SK-N-SH (cell line): ENCODE measurements at regions not wholly inside any gene's neighbourhood (a gene's known extent, or its start where the extent isn't known, plus 50 kb on each side); places are given as distances from the start of the nearest gene placed in this dataset.

Experiments used
- CTCF ChIA-PET: fragments of 300-600, 350-600 bp; formaldehyde crosslinking; extraction: SDS; loops from one replicate; lab custom pipeline; 2021; lab: Yijun Ruan, JAX
- POLR2A ChIA-PET: fragments of 350-600 bp; sonication (Branson Sonifier 250); formaldehyde crosslinking; extraction: SDS; loops from one replicate; lab custom pipeline; 2020; ENCODE audit warnings: antibody characterized with exemption, inconsistent platforms; lab: Yijun Ruan, JAX
- DNase-seq: peaks from one replicate; pipeline ENCODE4 v3.0.0; 2012
- H2AFZ ChIP-seq: fragments of 200-600 bp; sonication (generic); 2 replicates; pipeline ENCODE4 v1.8.1; 2016; ENCODE audit warnings: antibody characterized with exemption, mild to moderate bottlenecking, low read depth
- H3F3A ChIP-seq: fragments of 200-600 bp; sonication (generic); replicated peaks from 2 replicates; pipeline ENCODE3; 2016; ENCODE audit warnings: antibody characterized with exemption, mild to moderate bottlenecking; ENCODE audit not compliant: insufficient read depth
- H3K27ac ChIP-seq, 2 experiments: fragments of 200-500 bp in 1 of 2; fragments of 200-600 bp in 1 of 2; sonication (Bioruptor generic) in 1 of 2; sonication (generic), shearing (Covaris generic) in 1 of 2; 2 replicates each; pipeline versions ENCODE4 v1.5.1 to v1.6.1; 2014 to 2016; ENCODE audit warnings: low read depth in 2 of 2, inconsistent platforms in 1 of 2, low read length in 1 of 2, mild to moderate bottlenecking in 1 of 2, mixed read lengths in 1 of 2
- H3K27me3 ChIP-seq: fragments of 200-600 bp; sonication (generic), shearing (Covaris generic); 2 replicates; pipeline ENCODE4 v1.6.1; 2016; ENCODE audit warnings: mixed run types; ENCODE audit not compliant: insufficient read depth
- H3K36me3 ChIP-seq, 2 experiments: fragments of 200-500 bp in 1 of 2; fragments of 200-600 bp in 1 of 2; sonication (Bioruptor generic) in 1 of 2; sonication (generic) in 1 of 2; replicated peaks in 1 of 2; 2 replicates each; pipeline versions ENCODE3 to v1.5.1; 2014 to 2016; ENCODE audit warnings: low read length in 1 of 2, mild to moderate bottlenecking in 1 of 2; ENCODE audit not compliant: insufficient read depth in 2 of 2, control insufficient read depth in 1 of 2
- H3K4me1 ChIP-seq, 2 experiments: fragments of 200-500 bp in 1 of 2; fragments of 200-600 bp in 1 of 2; sonication (Bioruptor generic) in 1 of 2; sonication (generic), shearing (Covaris generic) in 1 of 2; 2 replicates each; pipeline versions ENCODE4 v1.5.1 to v1.6.1; 2014 to 2016; ENCODE audit warnings: low read depth in 1 of 2, low read length in 1 of 2, mixed run types in 1 of 2; ENCODE audit not compliant: insufficient read depth in 2 of 2, control insufficient read depth in 1 of 2
- H3K4me2 ChIP-seq: fragments of 200-600 bp; sonication (generic), shearing (Covaris generic); 2 replicates; pipeline ENCODE4 v1.6.1; 2017; ENCODE audit warnings: mixed run types
- H3K4me3 ChIP-seq, 2 experiments: fragments of 200-500 bp in 1 of 2; fragments of 200-600 bp in 1 of 2; sonication (Bioruptor generic) in 1 of 2; sonication (generic), shearing (Covaris generic) in 1 of 2; 2 replicates each; pipeline versions ENCODE4 v1.5.1 to v1.8.1; 2014 to 2016; ENCODE audit warnings: low read depth in 2 of 2, inconsistent platforms in 1 of 2, low read length in 1 of 2, mild to moderate bottlenecking in 1 of 2, mixed read lengths in 1 of 2, moderate library complexity in 1 of 2
- H3K79me2 ChIP-seq: fragments of 200-600 bp; sonication (generic); 2 replicates; pipeline ENCODE4 v1.8.1; 2017; ENCODE audit warnings: mild to moderate bottlenecking; ENCODE audit not compliant: insufficient read depth
- H3K9ac ChIP-seq: fragments of 200-600 bp; sonication (generic); 2 replicates; pipeline ENCODE4 v1.6.1; 2017; ENCODE audit warnings: mixed run types
- H3K9me2 ChIP-seq: fragments of 200-600 bp; sonication (generic); 2 replicates; pipeline ENCODE4 v1.6.1; 2017; ENCODE audit warnings: mixed run types
- H3K9me3 ChIP-seq: fragments of 200-600 bp; sonication (generic); 2 replicates; pipeline ENCODE4 v1.6.1; 2017; ENCODE audit warnings: mixed run types, mild to moderate bottlenecking, moderate library complexity
- H4K20me1 ChIP-seq: fragments of 200-600 bp; sonication (generic); 2 replicates; pipeline ENCODE4 v1.6.1; 2017; ENCODE audit warnings: mild to moderate bottlenecking, mixed run types; ENCODE audit not compliant: insufficient read depth
- CHD2 ChIP-seq: fragments of 150-350 bp; IDR thresholded peaks from 2 replicates; pipeline ENCODE4 v1.6.1; 2018; ENCODE audit warnings: low read length; ENCODE audit not compliant: partially characterized antibody
- ELF1 ChIP-seq: IDR thresholded peaks from 2 replicates; pipeline ENCODE4 v1.4.0; 2012
- EZH2phosphoT487 ChIP-seq: fragments of 200-600 bp; sonication (generic); IDR thresholded peaks from 2 replicates; pipeline ENCODE4 v1.6.1; 2017; ENCODE audit warnings: low read depth, mixed run types, mild to moderate bottlenecking, antibody characterized with exemption, moderate library complexity, borderline replicate concordance
- FOSL2 ChIP-seq: IDR thresholded peaks from 2 replicates; pipeline ENCODE4 v1.4.0; 2012; ENCODE audit warnings: low read depth, mild to moderate bottlenecking, moderate library complexity, borderline replicate concordance
- FOXJ3 ChIP-seq: sonication (generic); formaldehyde crosslinking; IDR thresholded peaks from 2 replicates; pipeline ENCODE4 v1.5.1; 2020; ENCODE audit warnings: mild to moderate bottlenecking, missing genetic modification reagents
- FOXM1 ChIP-seq: IDR thresholded peaks from 2 replicates; pipeline ENCODE4 v1.4.0; 2012; ENCODE audit warnings: low read depth, mild to moderate bottlenecking
- GABPA ChIP-seq: IDR thresholded peaks from 2 replicates; pipeline ENCODE4 v1.4.0; 2012; ENCODE audit warnings: low read depth, mild to moderate bottlenecking
- JUND ChIP-seq: IDR thresholded peaks from 2 replicates; pipeline ENCODE4 v1.4.0; 2012
- MXI1 ChIP-seq: IDR thresholded peaks from 2 replicates; pipeline ENCODE4 v1.6.1; 2012; ENCODE audit warnings: mild to moderate bottlenecking, low read depth, low read length, improper control_type of control experiment
- NFIC ChIP-seq: IDR thresholded peaks from 2 replicates; pipeline ENCODE4 v1.4.0; 2012; ENCODE audit warnings: borderline replicate concordance
- NRF1 ChIP-seq: IDR thresholded peaks from 2 replicates; pipeline ENCODE4 v1.6.1; 2012; ENCODE audit warnings: low read depth, mild to moderate bottlenecking, low read length
- PBX3 ChIP-seq: IDR thresholded peaks from 2 replicates; pipeline ENCODE4; 2012
- POLR2AphosphoS5 ChIP-seq: IDR thresholded peaks from 2 replicates; pipeline ENCODE4 v1.6.1; 2012; ENCODE audit warnings: low read depth, low read length
- RCOR1 ChIP-seq: fragments of 150-350 bp; IDR thresholded peaks from 2 replicates; pipeline ENCODE4 v1.6.1; 2017; ENCODE audit warnings: antibody characterized with exemption, low read length
- REST ChIP-seq: IDR thresholded peaks from 2 replicates; pipeline ENCODE4 v1.6.1; 2012; ENCODE audit warnings: mild to moderate bottlenecking, low read depth, low read length, moderate library complexity
- SIN3A ChIP-seq: IDR thresholded peaks from 2 replicates; pipeline ENCODE4 v1.6.1; 2012; ENCODE audit warnings: low read depth, mild to moderate bottlenecking, low read length, moderate library complexity, borderline replicate concordance
- TCF12 ChIP-seq: IDR thresholded peaks from 2 replicates; pipeline ENCODE4 v1.4.0; 2012
- USF2 ChIP-seq: fragments of 150-350 bp; IDR thresholded peaks from 2 replicates; pipeline ENCODE4 v1.6.1; 2017; ENCODE audit warnings: antibody characterized with exemption, low read length, low read depth, borderline replicate concordance
- YY1 ChIP-seq: IDR thresholded peaks from 2 replicates; pipeline ENCODE4 v1.4.0; 2012; ENCODE audit warnings: low read depth, mild to moderate bottlenecking
- ZBTB33 ChIP-seq: IDR thresholded peaks from 2 replicates; pipeline ENCODE4 v1.4.0; 2012; ENCODE audit warnings: low read depth, borderline replicate concordance
- WGBS: methylation state at CpG from one replicate; pipeline ENCODE4 v1.1.6; 2017; ENCODE audit warnings: low lambda C conversion rate; 5-methylcytosine and 5-hydroxymethylcytosine counted together

- TF ChIP-seq SIN3A (no peak), NFIC (no peak), YY1 (no peak), GABPA (no peak)
These were observed 507.7 kb upstream of the PTGER4 start (continued) for GRCh38 chr5:40171971-40172370.

GRCh38 chr5:40167283-40167682 lies 512.4 kb upstream of the PTGER4 start:
- H3K27me3 ChIP-seq, result no peaks in the 10 kb centered on the region; the same call in 1 of the 2 replicates
- H3K9me2 ChIP-seq, result no peaks in the 10 kb centered on the region
- H3K4me3 ChIP-seq, result no peak overlapping the region
- no peaks in the 10 kb centered on the region for H4K20me1 ChIP-seq
- no peak overlapping the region for H2AFZ ChIP-seq
- no peaks in the 10 kb centered on the region for H3K79me2 ChIP-seq
- H3K27ac ChIP-seq, result no peak overlapping the region
- no peak overlapping the region for H3K9ac ChIP-seq
- no peaks in the 10 kb centered on the region for H3K4me1 ChIP-seq
- no peak for DNase-seq
- no peaks in the 10 kb centered on the region for H3K36me3 ChIP-seq
- CTCF ChIA-PET, result interaction anchor here (0.8 kb wide), 1 partner anchor 9 kb away, joined by 3 read pairs; no protein-coding TSS in a partner anchor
- TF ChIP-seq ZBTB33, result no peak
- no peak for TF ChIP-seq TCF12
- TF ChIP-seq FOSL2, result no peak
- WGBS, result 2% methylated on average over 3 of the region's 3 CpGs
- POLR2A ChIA-PET, result no interaction called here
- H3K9me3 ChIP-seq, result no peaks in the 10 kb centered on the region
- H3K4me2 ChIP-seq, result no peak overlapping the region
- H3F3A ChIP-seq, result no peaks in the 10 kb centered on the region

- Histone ChIP-seq H3K9me2 (no peaks in the 10 kb centered on the region), H3F3A (no peaks in the 10 kb centered on the region), H3K4me2 (no peak overlapping the region), H3K79me2 (no peaks in the 10 kb centered on the region), H2AFZ (no peak overlapping the region), H4K20me1 (no peaks in the 10 kb centered on the region), H3K9me3 (no peaks in the 10 kb centered on the region), H3K27me3 (no peaks in the 10 kb centered on the region; the same call in 1 of the 2 replicates), H3K27ac (no peak overlapping the region), H3K4me1 (no peaks in the 10 kb centered on the region), H3K36me3 (no peaks in the 10 kb centered on the region), H3K4me3 (no peak overlapping the region), H3K9ac (no peak overlapping the region)
- ChIA-PET CTCF (interaction anchor here (0.8 kb wide), 1 partner anchor 9 kb away, joined by 3 read pairs; no protein-coding TSS in a partner anchor), POLR2A (no interaction called here)
- DNase-seq, result no peak
- TF ChIP-seq TCF12 (no peak), ELF1 (no peak), JUND (no peak), FOSL2 (no peak), REST (no peak), NRF1 (no peak), YY1 (no peak), FOXM1 (no peak), GABPA (no peak), NFIC (no peak), RCOR1 (no peak), PBX3 (no peak), CHD2 (no peak), USF2 (no peak), POLR2AphosphoS5 (no peak), FOXJ3 (no peak), EZH2phosphoT487 (no peak), MXI1 (no peak)
- WGBS, result 0% methylated on average over 1 of the region's 1 CpG
These were observed 512.9 kb upstream of the PTGER4 start for GRCh38 chr5:40166802-40167201.
